ENCODE measurements at regions not wholly inside any gene's neighbourhood (a gene's known extent, or its start where the extent isn't known, plus 50 kb on each side); places are given as distances from the start of the nearest gene placed in this dataset.

DNA sequence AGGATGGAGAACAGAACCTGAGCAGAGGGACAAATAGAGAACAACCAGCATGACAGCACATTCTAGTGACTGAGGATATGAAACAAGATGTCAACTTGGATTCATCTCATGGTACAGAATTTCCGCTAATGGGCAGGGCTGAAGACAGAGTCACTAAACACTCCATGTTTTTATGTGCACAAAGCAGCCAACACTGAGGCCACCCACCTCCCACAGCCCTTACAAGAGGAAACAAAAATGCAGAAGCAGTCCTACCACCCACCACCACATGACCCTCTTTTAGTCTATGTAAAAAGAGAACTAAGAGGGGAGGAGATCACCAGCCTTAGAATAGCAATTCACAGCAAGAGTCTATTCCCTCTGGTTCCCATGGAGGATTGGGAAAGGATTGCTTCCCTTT lies 131.4 kb upstream of the UBE2E2 start (continued):
- TF ChIP-seq PHF8 (conservative IDR thresholded peaks at IDR 0.05; ENCODE audit: low read depth, low read length) = no peak

All from H1 (cell line).